WTC11 (cell line): ENCODE measurements at regions not wholly inside any gene's neighbourhood (a gene's known extent, or its start where the extent isn't known, plus 50 kb on each side); places are given as distances from the start of the nearest gene placed in this dataset.

ENCODE experiments used
- ATAC-seq: fragments of 200-7000 bp; cut with Tn5 transposase; 2 replicates; pipeline ENCODE4 v1.10.0; 2021; ENCODE audit warnings: mild to moderate bottlenecking, moderate library complexity
- CTCF ChIA-PET: fragments of 300-600 bp; sonication (Branson Sonifier 250); formaldehyde crosslinking; loops from one replicate; lab custom pipeline; 2021; ENCODE audit warnings: antibody characterized with exemption; lab: Charles Lee
- POLR2A ChIA-PET: fragments of 350-600 bp; sonication (Branson Sonifier 250); formaldehyde crosslinking; loops from one replicate; lab custom pipeline; 2021; ENCODE audit warnings: antibody characterized with exemption; lab: Charles Lee
- DNase-seq: peaks from one replicate; pipeline ENCODE4 v3.0.0; 2021; ENCODE audit warnings: low spot score
- H3K27ac Mint-ChIP-seq: 2 replicates; pipeline ENCODE4 v1.8.0; 2021; ENCODE audit warnings: mixed read lengths
- H3K27me3 Mint-ChIP-seq: 2 replicates; pipeline ENCODE4 v1.8.0; 2021; ENCODE audit warnings: low read depth, mild to moderate bottlenecking, moderate library complexity, mixed read lengths
- H3K36me3 Mint-ChIP-seq: 2 replicates; pipeline ENCODE4 v1.8.0; 2021; ENCODE audit warnings: mixed read lengths
- H3K4me1 Mint-ChIP-seq: 2 replicates; pipeline ENCODE4 v1.8.0; 2022; ENCODE audit warnings: mixed read lengths
- H3K4me3 Mint-ChIP-seq: 2 replicates; pipeline ENCODE4 v1.8.0; 2021; ENCODE audit warnings: mild to moderate bottlenecking, moderate library complexity, mixed read lengths
- H3K9me3 Mint-ChIP-seq: 2 replicates; pipeline ENCODE4 v1.8.0; 2021; ENCODE audit warnings: mixed read lengths
- CREM ChIP-seq: sonication (generic); formaldehyde crosslinking; IDR thresholded peaks from 2 replicates; pipeline ENCODE4 v1.8.1; 2022; ENCODE audit warnings: mild to moderate bottlenecking, missing genetic modification reagents, moderate library complexity
- FOXJ3 ChIP-seq: sonication (generic); formaldehyde crosslinking; IDR thresholded peaks from 2 replicates; pipeline ENCODE4 v1.9.0; 2021; ENCODE audit warnings: missing genetic modification reagents, mild to moderate bottlenecking, borderline replicate concordance
- MAX ChIP-seq: sonication (generic); formaldehyde crosslinking; IDR thresholded peaks from 2 replicates; pipeline ENCODE4 v1.8.0; 2022; ENCODE audit warnings: mild to moderate bottlenecking, missing genetic modification reagents
- PRDM15 ChIP-seq: sonication (generic); formaldehyde crosslinking; IDR thresholded peaks from 2 replicates; pipeline ENCODE4 v1.8.0; 2022; ENCODE audit warnings: missing genetic modification reagents
- PRRX2 ChIP-seq: fragments of 250-450 bp; sonication (Bioruptor Pico); IDR thresholded peaks from 2 replicates; pipeline ENCODE4 v1.8.0; 2021; ENCODE audit warnings: mild to moderate bottlenecking
- STAT6 ChIP-seq: sonication (generic); formaldehyde crosslinking; conservative IDR thresholded peaks from 2 replicates; pipeline ENCODE4 v1.8.1; 2023; ENCODE audit warnings: mild to moderate bottlenecking, low read depth, missing genetic modification reagents, moderate library complexity
- TP53 ChIP-seq: sonication (generic); formaldehyde crosslinking; IDR thresholded peaks from 2 replicates; pipeline ENCODE4 v1.8.1; 2023; ENCODE audit warnings: mild to moderate bottlenecking, missing genetic modification reagents
- ZNF423 ChIP-seq: fragments of 250-450 bp; sonication (Bioruptor Pico); IDR thresholded peaks from 2 replicates; pipeline ENCODE4 v2.1.2; 2022; ENCODE audit warnings: mild to moderate bottlenecking, moderate library complexity
- TF ChIP-seq, protein P1 (sequence below): fragments of 250-450 bp; sonication (Bioruptor Pico); IDR thresholded peaks from 2 replicates; pipeline ENCODE4 v1.9.0; 2021; ENCODE audit warnings: mild to moderate bottlenecking
- TF ChIP-seq, protein P2 (sequence below): sonication (generic); formaldehyde crosslinking; IDR thresholded peaks from 2 replicates; pipeline ENCODE4 v1.8.1; 2022; ENCODE audit warnings: mild to moderate bottlenecking, missing genetic modification reagents, moderate library complexity, borderline replicate concordance

DNA sequence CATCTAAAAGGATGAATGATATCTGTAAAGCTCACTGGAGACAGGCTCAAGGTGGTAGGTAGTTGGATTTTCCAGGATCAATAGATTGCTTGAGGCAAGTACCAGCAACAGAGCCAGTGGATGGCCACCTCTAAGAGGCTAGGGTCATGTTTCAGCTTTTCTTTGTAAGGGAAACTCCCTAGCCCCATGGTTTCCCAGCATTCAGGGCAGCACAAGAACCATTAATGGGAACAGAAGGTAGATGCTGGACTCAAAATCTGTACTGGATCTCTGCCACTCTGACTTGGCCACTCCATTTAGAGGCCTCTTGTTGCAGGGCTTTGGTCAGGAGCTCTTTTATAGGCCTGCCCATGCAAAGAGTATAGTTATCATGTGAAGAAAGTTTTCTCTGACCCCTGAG, 76.1 kb upstream of the DYRK2 start:
- CTCF ChIA-PET = no interaction called here
- H3K4me3 Mint-ChIP-seq = no peak overlapping the region
- TF ChIP-seq PRDM15 (peak; percentile 83), PRRX2 (CRISPR knock-in tag) (no peak)
- peaks cover 10% of the 10 kb centered on the region for H3K4me1 Mint-ChIP-seq
- DNase-seq = no peak
- no peaks in the 10 kb centered on the region for H3K27me3 Mint-ChIP-seq
- peaks cover 5% of the 10 kb centered on the region; the same call in 1 of the 2 replicates for H3K9me3 Mint-ChIP-seq
- H3K27ac Mint-ChIP-seq = no peak overlapping the region
- no peaks in the 10 kb centered on the region for H3K36me3 Mint-ChIP-seq
- peak; percentile 89 for ATAC-seq
- POLR2A ChIA-PET = no interaction called here

DNA sequence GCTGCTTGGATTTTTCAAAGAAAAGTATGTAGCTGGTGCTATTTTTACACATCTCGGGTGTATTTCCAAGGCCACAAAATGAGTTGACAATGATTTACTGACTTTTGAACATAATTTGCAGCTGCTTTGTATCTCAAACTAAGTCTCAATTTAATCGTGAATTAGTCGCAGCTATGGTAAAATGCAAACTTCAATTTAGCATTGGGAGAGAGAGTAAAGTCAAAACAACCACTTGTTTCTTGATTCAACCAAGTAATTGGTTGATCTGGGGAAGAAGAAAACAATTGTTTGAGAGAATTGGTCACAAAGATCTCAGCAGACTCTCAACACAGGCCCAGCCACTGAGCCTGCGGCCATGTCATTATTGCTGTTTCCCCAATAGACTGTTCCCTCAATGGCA, 75.0 kb upstream of the DYRK2 start:
- peaks cover 10% of the 10 kb centered on the region for H3K4me1 Mint-ChIP-seq
- H3K27me3 Mint-ChIP-seq = no peaks in the 10 kb centered on the region
- H3K9me3 Mint-ChIP-seq = peaks cover 9% of the 10 kb centered on the region; the same call in 1 of the 2 replicates
- TF ChIP-seq TP53 = no peak
- TF ChIP-seq, protein P1, sequence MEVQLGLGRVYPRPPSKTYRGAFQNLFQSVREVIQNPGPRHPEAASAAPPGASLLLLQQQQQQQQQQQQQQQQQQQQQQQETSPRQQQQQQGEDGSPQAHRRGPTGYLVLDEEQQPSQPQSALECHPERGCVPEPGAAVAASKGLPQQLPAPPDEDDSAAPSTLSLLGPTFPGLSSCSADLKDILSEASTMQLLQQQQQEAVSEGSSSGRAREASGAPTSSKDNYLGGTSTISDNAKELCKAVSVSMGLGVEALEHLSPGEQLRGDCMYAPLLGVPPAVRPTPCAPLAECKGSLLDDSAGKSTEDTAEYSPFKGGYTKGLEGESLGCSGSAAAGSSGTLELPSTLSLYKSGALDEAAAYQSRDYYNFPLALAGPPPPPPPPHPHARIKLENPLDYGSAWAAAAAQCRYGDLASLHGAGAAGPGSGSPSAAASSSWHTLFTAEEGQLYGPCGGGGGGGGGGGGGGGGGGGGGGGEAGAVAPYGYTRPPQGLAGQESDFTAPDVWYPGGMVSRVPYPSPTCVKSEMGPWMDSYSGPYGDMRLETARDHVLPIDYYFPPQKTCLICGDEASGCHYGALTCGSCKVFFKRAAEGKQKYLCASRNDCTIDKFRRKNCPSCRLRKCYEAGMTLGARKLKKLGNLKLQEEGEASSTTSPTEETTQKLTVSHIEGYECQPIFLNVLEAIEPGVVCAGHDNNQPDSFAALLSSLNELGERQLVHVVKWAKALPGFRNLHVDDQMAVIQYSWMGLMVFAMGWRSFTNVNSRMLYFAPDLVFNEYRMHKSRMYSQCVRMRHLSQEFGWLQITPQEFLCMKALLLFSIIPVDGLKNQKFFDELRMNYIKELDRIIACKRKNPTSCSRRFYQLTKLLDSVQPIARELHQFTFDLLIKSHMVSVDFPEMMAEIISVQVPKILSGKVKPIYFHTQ (CRISPR knock-in tag) = no peak
- TF ChIP-seq STAT6 (CRISPR knock-in tag) = no peak
- TF ChIP-seq, protein P2, sequence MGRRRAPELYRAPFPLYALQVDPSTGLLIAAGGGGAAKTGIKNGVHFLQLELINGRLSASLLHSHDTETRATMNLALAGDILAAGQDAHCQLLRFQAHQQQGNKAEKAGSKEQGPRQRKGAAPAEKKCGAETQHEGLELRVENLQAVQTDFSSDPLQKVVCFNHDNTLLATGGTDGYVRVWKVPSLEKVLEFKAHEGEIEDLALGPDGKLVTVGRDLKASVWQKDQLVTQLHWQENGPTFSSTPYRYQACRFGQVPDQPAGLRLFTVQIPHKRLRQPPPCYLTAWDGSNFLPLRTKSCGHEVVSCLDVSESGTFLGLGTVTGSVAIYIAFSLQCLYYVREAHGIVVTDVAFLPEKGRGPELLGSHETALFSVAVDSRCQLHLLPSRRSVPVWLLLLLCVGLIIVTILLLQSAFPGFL = no peak
- no peak overlapping the region for H3K27ac Mint-ChIP-seq
- CTCF ChIA-PET = no interaction called here
- POLR2A ChIA-PET = no interaction called here
- DNase-seq (no peak), ATAC-seq (no peak)
- H3K4me3 Mint-ChIP-seq = no peak overlapping the region
- no peaks in the 10 kb centered on the region for H3K36me3 Mint-ChIP-seq

DNA sequence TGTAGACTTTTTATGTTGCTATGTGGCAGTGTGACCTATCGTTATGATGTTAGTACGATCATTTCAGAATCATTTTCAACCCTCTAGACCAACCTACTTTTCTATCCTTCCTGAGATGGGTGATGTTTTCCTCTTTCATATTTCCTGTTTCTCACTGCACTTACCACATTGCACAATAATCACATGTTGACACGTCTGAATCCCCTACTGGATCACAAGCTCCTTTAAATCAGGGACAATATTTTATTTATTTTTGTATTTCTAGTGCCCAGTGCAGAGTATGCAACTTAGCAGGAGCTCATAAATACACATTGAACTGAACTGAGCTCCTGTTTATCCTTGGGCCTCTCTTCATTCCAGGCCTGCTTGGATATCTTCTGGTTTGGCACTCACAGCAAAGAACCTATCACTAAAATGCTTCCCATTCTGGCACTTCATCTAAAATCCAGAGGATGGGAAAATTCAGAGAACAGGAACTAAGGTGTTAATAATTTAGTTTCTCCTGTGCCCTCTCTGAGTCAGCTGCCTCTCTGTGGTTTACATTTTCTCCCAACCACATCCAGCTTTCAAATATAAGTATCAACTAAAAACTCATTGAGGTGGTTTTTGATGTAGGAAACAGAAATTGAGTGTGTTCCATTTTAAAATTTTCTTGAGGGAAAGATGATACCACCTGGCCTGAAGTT, 69.4 kb upstream of the DYRK2 start:
- Mint-ChIP-seq H3K9me3 (peaks cover 8% of the 10 kb centered on the region; the same call in 1 of the 2 replicates), H3K27ac (no peak overlapping the region), H3K27me3 (no peaks in the 10 kb centered on the region), H3K36me3 (no peaks in the 10 kb centered on the region), H3K4me3 (no peak overlapping the region), H3K4me1 (no peaks in the 10 kb centered on the region)
- POLR2A ChIA-PET = no interaction called here
- no peak for DNase-seq
- no peak for ATAC-seq
- TF ChIP-seq FOXJ3 (CRISPR knock-in tag) (no peak), CREM (CRISPR knock-in tag) (no peak), MAX (CRISPR knock-in tag) (no peak), ZNF423 (no peak)
- CTCF ChIA-PET = no interaction called here
